ENCODE measurements at regions not wholly inside any gene's neighbourhood (a gene's known extent, or its start where the extent isn't known, plus 50 kb on each side); places are given as distances from the start of the nearest gene placed in this dataset.

DNA sequence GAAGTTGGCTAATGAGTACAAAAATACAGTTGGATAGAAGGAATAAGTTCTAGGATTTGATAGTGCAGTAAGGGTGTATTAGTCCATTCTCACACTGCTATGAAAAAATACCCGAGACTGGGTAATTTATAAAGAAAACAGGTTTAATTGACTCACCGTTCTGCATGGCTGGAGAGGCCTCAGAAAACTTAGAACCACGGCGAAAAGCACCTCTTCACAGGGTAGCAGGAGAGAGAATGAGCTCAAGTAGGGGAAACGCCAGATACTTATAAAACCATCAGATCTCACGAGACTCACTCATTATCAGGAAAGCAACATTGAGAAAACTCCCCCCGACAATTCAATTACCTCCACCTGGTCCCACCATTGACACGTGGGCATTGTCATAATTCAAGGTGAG lies 483.3 kb downstream of the TUSC7 start:
- H3K36me3 ChIP-seq: no peaks in the 10 kb centered on the region
- intact Hi-C loops (cut with DNase I; ENCODE audit: low total_unique reads): no loop called here
- no peak overlapping the region for H3K27ac ChIP-seq
- TF ChIP-seq EP300 (IDR thresholded peaks at IDR 0.05) (no peak), POLR2A (IDR thresholded peaks at IDR 0.05) (no peak), POLR2AphosphoS5 (IDR thresholded peaks at IDR 0.05) (no peak)
- TF ChIP-seq, protein P1, sequence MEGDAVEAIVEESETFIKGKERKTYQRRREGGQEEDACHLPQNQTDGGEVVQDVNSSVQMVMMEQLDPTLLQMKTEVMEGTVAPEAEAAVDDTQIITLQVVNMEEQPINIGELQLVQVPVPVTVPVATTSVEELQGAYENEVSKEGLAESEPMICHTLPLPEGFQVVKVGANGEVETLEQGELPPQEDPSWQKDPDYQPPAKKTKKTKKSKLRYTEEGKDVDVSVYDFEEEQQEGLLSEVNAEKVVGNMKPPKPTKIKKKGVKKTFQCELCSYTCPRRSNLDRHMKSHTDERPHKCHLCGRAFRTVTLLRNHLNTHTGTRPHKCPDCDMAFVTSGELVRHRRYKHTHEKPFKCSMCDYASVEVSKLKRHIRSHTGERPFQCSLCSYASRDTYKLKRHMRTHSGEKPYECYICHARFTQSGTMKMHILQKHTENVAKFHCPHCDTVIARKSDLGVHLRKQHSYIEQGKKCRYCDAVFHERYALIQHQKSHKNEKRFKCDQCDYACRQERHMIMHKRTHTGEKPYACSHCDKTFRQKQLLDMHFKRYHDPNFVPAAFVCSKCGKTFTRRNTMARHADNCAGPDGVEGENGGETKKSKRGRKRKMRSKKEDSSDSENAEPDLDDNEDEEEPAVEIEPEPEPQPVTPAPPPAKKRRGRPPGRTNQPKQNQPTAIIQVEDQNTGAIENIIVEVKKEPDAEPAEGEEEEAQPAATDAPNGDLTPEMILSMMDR (IDR thresholded peaks at IDR 0.05): no peak
- no peaks in the 10 kb centered on the region for H3K9me3 ChIP-seq
- whole genome bisulfite sequencing, 5 donors: 88 to 95% (median 92%) methylated on average over 8 of the region's 8 CpGs
- H3K4me3 ChIP-seq: no peak overlapping the region
- no peak for DNase-seq
- H3K4me1 ChIP-seq: no peaks in the 10 kb centered on the region
- H3K27me3 ChIP-seq: no peaks in the 10 kb centered on the region

DNA sequence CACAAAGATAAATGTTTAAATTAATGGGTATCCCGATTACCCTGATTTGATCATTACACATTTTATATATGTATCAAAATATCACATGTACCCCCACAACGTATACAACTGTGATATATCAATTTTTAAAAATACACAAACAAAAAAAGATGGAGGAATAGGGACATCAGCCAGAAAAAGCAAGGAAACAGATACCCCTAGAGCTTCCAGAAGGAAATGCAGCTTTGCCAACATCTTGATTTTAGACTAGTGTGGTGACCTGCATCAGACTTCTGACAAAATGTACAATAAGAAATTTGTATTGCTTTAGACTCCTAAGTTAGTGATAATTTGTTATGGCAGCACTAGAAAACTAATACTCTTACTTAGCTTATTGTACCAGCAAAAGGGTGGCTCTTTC lies 483.8 kb downstream of the TUSC7 start:
- WGBS, 5 donors: 75 to 90% (median 85%) methylated on average over 2 of the region's 2 CpGs
- H3K9me3 ChIP-seq: no peaks in the 10 kb centered on the region

DNA sequence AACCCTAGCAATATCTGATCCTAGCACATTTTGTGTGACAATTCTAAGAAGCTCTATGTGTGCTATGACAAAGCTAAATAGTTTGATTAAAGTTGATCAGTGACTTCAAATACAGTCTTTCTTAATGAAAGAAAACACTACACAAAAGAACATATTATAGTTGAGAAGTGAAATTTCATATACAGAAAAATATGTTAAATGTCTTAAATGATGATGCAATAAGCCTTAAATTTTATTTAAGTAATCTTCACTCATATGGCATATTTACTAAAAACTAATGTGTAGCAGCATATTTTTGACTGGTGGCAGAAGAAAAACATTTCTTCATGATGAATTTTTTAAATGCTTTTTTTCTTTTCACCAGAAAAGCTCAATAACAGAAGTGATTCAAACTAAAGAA lies 485.5 kb downstream of the TUSC7 start:
- intact Hi-C loops (cut with DNase I; ENCODE audit: low total_unique reads): no loop called here
- H3K27ac ChIP-seq: no peak overlapping the region
- no peaks in the 10 kb centered on the region for H3K9me3 ChIP-seq
- no peaks in the 10 kb centered on the region for H3K4me1 ChIP-seq
- H3K4me3 ChIP-seq: no peak overlapping the region
- no peaks in the 10 kb centered on the region for H3K27me3 ChIP-seq
- DNase-seq: no peak
- TF ChIP-seq EP300 (IDR thresholded peaks at IDR 0.05) (no peak), POLR2A (IDR thresholded peaks at IDR 0.05) (no peak), POLR2AphosphoS5 (IDR thresholded peaks at IDR 0.05) (no peak)
- TF ChIP-seq, protein P1 (IDR thresholded peaks at IDR 0.05): no peak
- no peaks in the 10 kb centered on the region for H3K36me3 ChIP-seq

More for the DNA sequence above, 483.8 kb downstream of the TUSC7 start:
- Histone ChIP-seq H3K27me3 (no peaks in the 10 kb centered on the region), H3K36me3 (no peaks in the 10 kb centered on the region), H3K4me1 (no peaks in the 10 kb centered on the region), H3K27ac (no peak overlapping the region), H3K4me3 (no peak overlapping the region)
- no peak for DNase-seq
- intact Hi-C loops (cut with DNase I; ENCODE audit: low total_unique reads): no loop called here
- TF ChIP-seq POLR2AphosphoS5 (IDR thresholded peaks at IDR 0.05) (no peak), POLR2A (IDR thresholded peaks at IDR 0.05) (no peak), EP300 (IDR thresholded peaks at IDR 0.05) (no peak)
- TF ChIP-seq, protein P1 (IDR thresholded peaks at IDR 0.05): no peak

DNA sequence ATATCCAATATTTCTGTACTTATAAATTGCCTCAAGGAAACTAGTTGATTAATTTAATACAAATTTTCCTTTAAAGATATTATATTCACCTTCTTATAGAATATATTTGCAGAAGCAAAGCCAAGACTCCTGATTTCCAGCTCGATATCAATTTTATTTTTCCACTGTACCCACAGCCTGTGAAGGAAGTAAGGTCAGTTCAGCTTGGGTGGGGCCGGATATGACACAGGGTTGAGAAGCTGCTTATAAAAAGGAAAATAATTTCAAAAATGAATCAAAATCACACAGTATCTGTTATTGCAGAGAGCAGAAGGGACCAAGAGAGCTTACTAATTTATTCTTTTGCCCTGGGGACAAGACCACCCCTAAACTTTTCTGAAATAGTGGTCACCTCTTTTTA lies 491.4 kb downstream of the TUSC7 start:
- H3K27me3 ChIP-seq: no peaks in the 10 kb centered on the region
- H3K36me3 ChIP-seq: no peaks in the 10 kb centered on the region
- WGBS, 5 donors: 34 to 65% (median 51%) methylated on average over 2 of the region's 2 CpGs
- DNase-seq: no peak
- no peak for TF ChIP-seq EP300 (IDR thresholded peaks at IDR 0.05)
- no peak for TF ChIP-seq POLR2AphosphoS5 (IDR thresholded peaks at IDR 0.05)
- TF ChIP-seq, protein P1 (IDR thresholded peaks at IDR 0.05): no peak
- no peak for TF ChIP-seq POLR2A (IDR thresholded peaks at IDR 0.05)
- no peaks in the 10 kb centered on the region for H3K9me3 ChIP-seq
- H3K27ac ChIP-seq: no peak overlapping the region
- H3K4me1 ChIP-seq: no peaks in the 10 kb centered on the region
- intact Hi-C loops (cut with DNase I; ENCODE audit: low total_unique reads): no loop called here
- H3K4me3 ChIP-seq: no peak overlapping the region
